ENCODE measurements at regions not wholly inside any gene's neighbourhood (a gene's known extent, or its start where the extent isn't known, plus 50 kb on each side); places are given as distances from the start of the nearest gene placed in this dataset.

DNA sequence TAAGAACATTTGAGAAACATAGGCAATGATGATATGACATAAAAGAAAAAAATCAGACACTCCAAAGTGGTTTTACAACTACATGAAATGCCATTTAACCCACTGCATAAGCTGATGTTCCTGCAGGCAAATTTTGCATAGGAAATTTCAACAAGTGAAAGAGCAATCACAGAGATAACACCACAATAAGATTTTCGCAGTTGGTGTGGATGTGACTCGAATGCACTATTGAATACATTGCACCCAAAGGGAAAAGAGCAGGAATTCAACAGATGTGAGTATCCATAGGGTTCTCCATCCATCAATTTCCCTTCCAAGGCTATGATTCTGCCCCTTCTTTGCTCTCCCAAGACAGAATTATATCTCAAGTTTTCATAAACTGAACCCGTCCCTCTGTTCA is 456.1 kb downstream of the RAP2B start:
- H3K27ac ChIP-seq, result no peak overlapping the region
- intact Hi-C loops (cut with DNase I; ENCODE audit: low total_unique reads), result no loop called here
- no peaks in the 10 kb centered on the region for H3K36me3 ChIP-seq
- no peaks in the 10 kb centered on the region for H3K4me1 ChIP-seq
- no peaks in the 10 kb centered on the region for H3K27me3 ChIP-seq
- H3K4me3 ChIP-seq, result no peak overlapping the region
- peaks cover 0 to 9% of the 10 kb centered on the region in 2 donors for H3K9me3 ChIP-seq
- TF ChIP-seq POLR2AphosphoS5 (IDR thresholded peaks at IDR 0.05) (no peak), POLR2A (IDR thresholded peaks at IDR 0.05) (no peak)
- TF ChIP-seq, protein P1, sequence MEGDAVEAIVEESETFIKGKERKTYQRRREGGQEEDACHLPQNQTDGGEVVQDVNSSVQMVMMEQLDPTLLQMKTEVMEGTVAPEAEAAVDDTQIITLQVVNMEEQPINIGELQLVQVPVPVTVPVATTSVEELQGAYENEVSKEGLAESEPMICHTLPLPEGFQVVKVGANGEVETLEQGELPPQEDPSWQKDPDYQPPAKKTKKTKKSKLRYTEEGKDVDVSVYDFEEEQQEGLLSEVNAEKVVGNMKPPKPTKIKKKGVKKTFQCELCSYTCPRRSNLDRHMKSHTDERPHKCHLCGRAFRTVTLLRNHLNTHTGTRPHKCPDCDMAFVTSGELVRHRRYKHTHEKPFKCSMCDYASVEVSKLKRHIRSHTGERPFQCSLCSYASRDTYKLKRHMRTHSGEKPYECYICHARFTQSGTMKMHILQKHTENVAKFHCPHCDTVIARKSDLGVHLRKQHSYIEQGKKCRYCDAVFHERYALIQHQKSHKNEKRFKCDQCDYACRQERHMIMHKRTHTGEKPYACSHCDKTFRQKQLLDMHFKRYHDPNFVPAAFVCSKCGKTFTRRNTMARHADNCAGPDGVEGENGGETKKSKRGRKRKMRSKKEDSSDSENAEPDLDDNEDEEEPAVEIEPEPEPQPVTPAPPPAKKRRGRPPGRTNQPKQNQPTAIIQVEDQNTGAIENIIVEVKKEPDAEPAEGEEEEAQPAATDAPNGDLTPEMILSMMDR (IDR thresholded peaks at IDR 0.05), result no peak
- no peak for DNase-seq (ENCODE audit: low spot score in 2 of 2)

DNA sequence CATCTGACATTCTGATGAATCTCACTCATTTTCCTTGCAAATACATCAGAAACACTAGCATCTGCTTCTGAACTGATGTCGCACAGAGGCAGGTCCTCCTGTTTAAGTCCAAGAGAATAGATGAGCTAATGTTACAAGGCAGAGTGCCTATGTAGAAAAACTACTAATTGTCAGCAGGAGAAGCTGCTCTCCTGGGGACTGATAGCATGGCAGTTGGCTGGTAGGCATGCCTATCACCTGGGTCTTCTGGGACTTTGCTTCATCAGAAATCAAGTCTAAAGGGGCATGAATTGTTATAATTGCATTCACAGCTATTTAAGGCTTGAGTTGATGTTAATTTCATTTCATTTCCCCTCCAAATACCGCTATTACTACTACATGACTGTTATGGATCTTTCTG is 457.2 kb downstream of the RAP2B start:
- H3K9me3 ChIP-seq, result peaks cover 0 to 9% of the 10 kb centered on the region in 2 donors
- TF ChIP-seq, protein P1 (IDR thresholded peaks at IDR 0.05), result no peak
- intact Hi-C loops (cut with DNase I; ENCODE audit: low total_unique reads), result no loop called here

DNA sequence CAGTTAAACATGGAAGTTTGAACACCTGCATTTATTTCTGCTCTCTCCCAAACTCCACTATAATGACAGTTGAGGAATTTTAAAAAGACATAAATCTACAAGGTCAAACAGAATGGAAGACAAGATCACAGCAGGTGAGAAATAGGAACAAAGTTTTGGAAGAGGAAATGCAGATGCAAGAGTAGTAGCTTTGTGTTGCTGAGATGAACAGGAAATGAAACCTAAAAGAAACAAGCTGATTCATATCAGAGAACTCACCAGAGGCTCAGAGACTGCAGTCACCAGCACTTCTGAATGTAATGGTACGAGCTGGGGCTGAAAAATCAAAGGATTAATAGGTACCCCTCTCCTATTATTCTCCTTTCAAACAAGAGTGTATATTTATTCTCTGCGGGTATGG is 459.9 kb downstream of the RAP2B start:
- no peaks in the 10 kb centered on the region for H3K36me3 ChIP-seq
- TF ChIP-seq POLR2A (IDR thresholded peaks at IDR 0.05), result no peak
- TF ChIP-seq, protein P1 (IDR thresholded peaks at IDR 0.05), result no peak
- TF ChIP-seq POLR2AphosphoS5 (IDR thresholded peaks at IDR 0.05), result no peak

More for the DNA sequence above, 457.2 kb downstream of the RAP2B start:
- H3K27ac ChIP-seq, result no peak overlapping the region
- no peaks in the 10 kb centered on the region for H3K4me1 ChIP-seq
- H3K36me3 ChIP-seq, result no peaks in the 10 kb centered on the region
- no peak for DNase-seq (ENCODE audit: low spot score in 2 of 2)
- H3K4me3 ChIP-seq, result no peak overlapping the region
- H3K27me3 ChIP-seq, result no peaks in the 10 kb centered on the region

GRCh38 chr3:153623834-153624233 is 461.8 kb downstream of the RAP2B start:
- Histone ChIP-seq H3K4me3 (no peak overlapping the region), H3K4me1 (no peaks in the 10 kb centered on the region), H3K27me3 (no peaks in the 10 kb centered on the region), H3K27ac (no peak overlapping the region), H3K9me3 (peaks cover 0 to 9% of the 10 kb centered on the region in 2 donors), H3K36me3 (no peaks in the 10 kb centered on the region)
- intact Hi-C loops (cut with DNase I; ENCODE audit: low total_unique reads), result no loop called here
- no peak for DNase-seq (ENCODE audit: low spot score in 2 of 2)
- TF ChIP-seq POLR2A (IDR thresholded peaks at IDR 0.05), result no peak
- TF ChIP-seq, protein P1 (IDR thresholded peaks at IDR 0.05), result no peak
- no peak for TF ChIP-seq POLR2AphosphoS5 (IDR thresholded peaks at IDR 0.05)

More for the DNA sequence above, 459.9 kb downstream of the RAP2B start:
- no peaks in the 10 kb centered on the region for H3K4me1 ChIP-seq
- DNase-seq (ENCODE audit: low spot score in 2 of 2), result no peak
- intact Hi-C loops (cut with DNase I; ENCODE audit: low total_unique reads), result no loop called here
- no peak overlapping the region for H3K27ac ChIP-seq
- no peak overlapping the region for H3K4me3 ChIP-seq
- H3K27me3 ChIP-seq, result no peaks in the 10 kb centered on the region
- peaks cover 0 to 9% of the 10 kb centered on the region in 2 donors for H3K9me3 ChIP-seq

DNA sequence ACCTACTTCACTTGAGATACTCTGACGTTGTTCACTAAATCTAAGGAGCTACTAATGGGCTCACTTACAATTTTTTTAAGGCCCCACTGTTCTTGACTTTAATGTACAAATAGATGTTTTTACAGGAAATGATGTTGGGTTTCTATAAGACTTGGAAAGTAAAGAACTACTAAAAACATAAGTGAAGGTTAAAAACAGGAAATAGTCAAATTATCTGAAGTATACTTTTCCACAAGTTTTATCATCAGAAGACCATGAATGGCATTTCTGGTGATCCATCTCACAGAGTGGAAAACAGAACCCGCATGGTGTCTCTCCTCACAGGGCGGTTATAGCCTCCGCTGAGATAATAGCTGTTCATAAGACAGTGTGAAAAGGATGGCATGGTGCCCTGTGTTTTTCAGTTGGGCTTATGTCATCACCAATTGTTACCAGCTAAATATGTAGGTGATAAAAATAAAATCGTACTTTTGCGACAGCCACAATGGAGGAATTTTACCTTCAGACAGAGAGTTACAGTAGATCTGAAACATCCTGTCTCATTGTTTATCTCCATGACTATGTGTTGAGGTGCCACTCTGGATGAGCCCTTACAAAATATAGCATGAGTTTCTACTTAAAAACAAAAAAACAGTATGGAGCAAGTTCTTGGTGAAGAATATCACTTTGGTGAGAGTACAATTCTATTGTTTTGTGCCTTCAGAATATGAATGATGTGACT is 462.4 kb downstream of the RAP2B start:
- DNase-seq (ENCODE audit: low spot score in 2 of 2), result no peak
- Histone ChIP-seq H3K4me1 (no peaks in the 10 kb centered on the region), H3K27me3 (no peaks in the 10 kb centered on the region), H3K4me3 (no peak overlapping the region), H3K27ac (no peak overlapping the region), H3K9me3 (peaks cover 0 to 9% of the 10 kb centered on the region in 2 donors), H3K36me3 (no peaks in the 10 kb centered on the region)
- no peak for TF ChIP-seq POLR2A (IDR thresholded peaks at IDR 0.05)
- TF ChIP-seq, protein P1 (IDR thresholded peaks at IDR 0.05), result no peak
- no peak for TF ChIP-seq POLR2AphosphoS5 (IDR thresholded peaks at IDR 0.05)
- intact Hi-C loops (cut with DNase I; ENCODE audit: low total_unique reads), result no loop called here

Measured in breast epithelium (tissue), 4 donors.